ENCODE measurements at regions not wholly inside any gene's neighbourhood (a gene's known extent, or its start where the extent isn't known, plus 50 kb on each side); places are given as distances from the start of the nearest gene placed in this dataset.

GRCh38 chr3:53941950-53942349 is 50.3 kb upstream of the SELENOK start:
- H3K9ac ChIP-seq (ENCODE audit: low read length): no peak overlapping the region

More at GRCh38 chr3:53941950-53942349, 50.3 kb upstream of the SELENOK start:
- no peaks in the 10 kb centered on the region for H3K4me1 ChIP-seq (ENCODE audit: low read length)
- H4K20me1 ChIP-seq (ENCODE audit: insufficient read depth, low read depth, low read length): no peaks in the 10 kb centered on the region
- no peaks in the 10 kb centered on the region for H3K36me3 ChIP-seq (ENCODE audit: insufficient read depth, low read length)
- H3K9me3 ChIP-seq (ENCODE audit: low read length): peaks cover 7% of the 10 kb centered on the region; the same call in 1 of the 2 replicates
- H3K4me2 ChIP-seq (ENCODE audit: low read depth, low read length, poor library complexity, severe bottlenecking): no peak overlapping the region
- no peak overlapping the region for H3K27ac ChIP-seq (ENCODE audit: low read length)
- no peak for DNase-seq
- H3K4me3 ChIP-seq (ENCODE audit: low read length): no peak overlapping the region
- no peak overlapping the region for H2AFZ ChIP-seq (ENCODE audit: low read length)
- H3K9me2 ChIP-seq (replicated peaks; ENCODE audit: insufficient read depth, low read length): no peaks in the 10 kb centered on the region
- H3K79me2 ChIP-seq (ENCODE audit: low read length): no peaks in the 10 kb centered on the region
- H3K27me3 ChIP-seq (ENCODE audit: low read length): no peaks in the 10 kb centered on the region
